ENCODE measurements at regions not wholly inside any gene's neighbourhood (a gene's known extent, or its start where the extent isn't known, plus 50 kb on each side); places are given as distances from the start of the nearest gene placed in this dataset.

DNA sequence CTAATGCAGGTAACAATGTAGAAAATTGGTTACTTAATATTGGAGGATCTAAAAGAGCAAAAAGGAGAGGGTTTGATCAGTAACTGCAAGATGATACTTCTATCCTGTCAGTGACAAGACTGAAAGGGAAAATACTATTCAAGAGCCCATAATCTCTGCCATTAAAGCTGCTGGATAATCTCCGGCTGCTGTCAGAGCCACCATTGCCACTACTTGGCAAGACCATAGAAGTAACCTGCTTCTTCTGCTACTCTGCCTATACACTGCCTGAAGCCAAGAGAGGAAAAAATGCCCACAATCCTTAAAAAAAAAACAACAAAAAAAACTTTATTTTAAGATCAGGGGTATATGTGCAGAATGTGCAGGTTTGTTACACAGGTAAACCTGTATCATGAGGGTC lies 386.5 kb upstream of the ID4 start:
- intact Hi-C loops (cut with DNase I), result no loop called here
- no peaks in the 10 kb centered on the region for H3K36me3 ChIP-seq
- TF ChIP-seq, protein P1, sequence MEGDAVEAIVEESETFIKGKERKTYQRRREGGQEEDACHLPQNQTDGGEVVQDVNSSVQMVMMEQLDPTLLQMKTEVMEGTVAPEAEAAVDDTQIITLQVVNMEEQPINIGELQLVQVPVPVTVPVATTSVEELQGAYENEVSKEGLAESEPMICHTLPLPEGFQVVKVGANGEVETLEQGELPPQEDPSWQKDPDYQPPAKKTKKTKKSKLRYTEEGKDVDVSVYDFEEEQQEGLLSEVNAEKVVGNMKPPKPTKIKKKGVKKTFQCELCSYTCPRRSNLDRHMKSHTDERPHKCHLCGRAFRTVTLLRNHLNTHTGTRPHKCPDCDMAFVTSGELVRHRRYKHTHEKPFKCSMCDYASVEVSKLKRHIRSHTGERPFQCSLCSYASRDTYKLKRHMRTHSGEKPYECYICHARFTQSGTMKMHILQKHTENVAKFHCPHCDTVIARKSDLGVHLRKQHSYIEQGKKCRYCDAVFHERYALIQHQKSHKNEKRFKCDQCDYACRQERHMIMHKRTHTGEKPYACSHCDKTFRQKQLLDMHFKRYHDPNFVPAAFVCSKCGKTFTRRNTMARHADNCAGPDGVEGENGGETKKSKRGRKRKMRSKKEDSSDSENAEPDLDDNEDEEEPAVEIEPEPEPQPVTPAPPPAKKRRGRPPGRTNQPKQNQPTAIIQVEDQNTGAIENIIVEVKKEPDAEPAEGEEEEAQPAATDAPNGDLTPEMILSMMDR (IDR thresholded peaks at IDR 0.05), result no peak
- no peaks in the 10 kb centered on the region for H3K9me3 ChIP-seq
- H3K27ac ChIP-seq, result peak overlapping the region; percentile 45
- peak; percentile 11 for ATAC-seq
- DNase-seq, result no peak
- no peaks in the 10 kb centered on the region for H3K4me1 ChIP-seq
- H3K4me3 ChIP-seq, result peak overlapping the region; percentile 37
- H3K27me3 ChIP-seq, result no peaks in the 10 kb centered on the region

- TF ChIP-seq, protein P1 (IDR thresholded peaks at IDR 0.05), result peak; percentile 8
- DNase-seq (no peak), ATAC-seq (peak; percentile 49)
- no peaks in the 10 kb centered on the region for H3K4me1 ChIP-seq
- no peaks in the 10 kb centered on the region for H3K9me3 ChIP-seq
- H3K27ac ChIP-seq, result no peak overlapping the region
- intact Hi-C loops (cut with DNase I), result no loop called here
- H3K36me3 ChIP-seq, result no peaks in the 10 kb centered on the region
- peak overlapping the region; percentile 37 for H3K4me3 ChIP-seq
- no peaks in the 10 kb centered on the region for H3K27me3 ChIP-seq
These were observed 384.7 kb upstream of the ID4 start for GRCh38 chr6:19452495-19452894.

- H3K4me3 ChIP-seq, result no peak overlapping the region
- TF ChIP-seq, protein P1 (IDR thresholded peaks at IDR 0.05), result no peak
- ATAC-seq (no peak), DNase-seq (no peak)
- intact Hi-C loops (cut with DNase I), result no loop called here
- H3K36me3 ChIP-seq, result no peaks in the 10 kb centered on the region
- H3K9me3 ChIP-seq, result no peaks in the 10 kb centered on the region
- no peaks in the 10 kb centered on the region for H3K4me1 ChIP-seq
- no peaks in the 10 kb centered on the region for H3K27me3 ChIP-seq
- H3K27ac ChIP-seq, result no peak overlapping the region
These were observed 383.0 kb upstream of the ID4 start for GRCh38 chr6:19454001-19454720.

- ATAC-seq, result no peak
These were observed 382.3 kb upstream of the ID4 start for GRCh38 chr6:19454721-19455392.

GRCh38 chr6:19463250-19463649 lies 373.9 kb upstream of the ID4 start:
- Histone ChIP-seq H3K27me3 (no peaks in the 10 kb centered on the region), H3K27ac (no peak overlapping the region), H3K9me3 (no peaks in the 10 kb centered on the region), H3K4me1 (peaks cover 9% of the 10 kb centered on the region), H3K36me3 (no peaks in the 10 kb centered on the region), H3K4me3 (no peak overlapping the region)
- ATAC-seq, result no peak
- no peak for DNase-seq
- intact Hi-C loops (cut with DNase I), result no loop called here
- TF ChIP-seq, protein P1 (IDR thresholded peaks at IDR 0.05), result no peak

More at GRCh38 chr6:19454721-19455392, 382.3 kb upstream of the ID4 start:
- TF ChIP-seq, protein P1 (IDR thresholded peaks at IDR 0.05), result no peak
- no peaks in the 10 kb centered on the region for H3K4me1 ChIP-seq
- no peaks in the 10 kb centered on the region for H3K27me3 ChIP-seq
- no peak overlapping the region for H3K4me3 ChIP-seq
- H3K9me3 ChIP-seq, result no peaks in the 10 kb centered on the region
- H3K36me3 ChIP-seq, result no peaks in the 10 kb centered on the region
- no peak for DNase-seq
- intact Hi-C loops (cut with DNase I), result no loop called here
- H3K27ac ChIP-seq, result no peak overlapping the region
